GM23338 (cell line): ENCODE measurements at regions not wholly inside any gene's neighbourhood (a gene's known extent, or its start where the extent isn't known, plus 50 kb on each side); places are given as distances from the start of the nearest gene placed in this dataset.

Experiments used
- ATAC-seq: fragments of 200-7000 bp; cut with Tn5 transposase; 3 replicates; pipeline ENCODE4 v1.9.1; 2020
- DNase-seq: peaks from one replicate; pipeline ENCODE4 v3.0.0-alpha.2; 2015; ENCODE audit warnings: low spot score
- H2AFZ ChIP-seq: fragments of 200-600 bp; sonication (generic); 2 replicates; pipeline ENCODE4 v1.8.0; 2016; ENCODE audit warnings: antibody characterized with exemption, mild to moderate bottlenecking, moderate library complexity
- H3F3A ChIP-seq: fragments of 200-600 bp; sonication (generic); replicated peaks from 2 replicates; pipeline ENCODE4 v1.8.0; 2017; ENCODE audit warnings: antibody characterized with exemption, mixed run types, low read depth
- H3K27ac ChIP-seq: fragments of 200-600 bp; sonication (generic); 2 replicates; pipeline ENCODE4 v1.6.1; 2016; ENCODE audit warnings: low read depth
- H3K27me3 ChIP-seq: fragments of 200-600 bp; sonication (generic); 2 replicates; pipeline ENCODE4 v1.8.0; 2016; ENCODE audit warnings: mild to moderate bottlenecking, mixed run types, moderate library complexity; ENCODE audit not compliant: insufficient read depth
- H3K36me3 ChIP-seq: fragments of 200-600 bp; sonication (generic); 2 replicates; pipeline ENCODE4 v1.8.0; 2016; ENCODE audit warnings: mild to moderate bottlenecking; ENCODE audit not compliant: insufficient read depth
- H3K4me1 ChIP-seq: fragments of 200-600 bp; sonication (generic); 2 replicates; pipeline ENCODE4 v1.8.0; 2016; ENCODE audit warnings: mild to moderate bottlenecking, moderate library complexity; ENCODE audit not compliant: insufficient read depth
- H3K4me2 ChIP-seq: fragments of 200-600 bp; sonication (generic); 2 replicates; pipeline ENCODE4 v1.7.1; 2017; ENCODE audit warnings: mixed run types
- H3K4me3 ChIP-seq: fragments of 200-600 bp; sonication (generic); 2 replicates; pipeline ENCODE4 v1.6.1; 2016; ENCODE audit warnings: mixed run types
- H3K79me2 ChIP-seq: fragments of 200-600 bp; sonication (generic); replicated peaks from 2 replicates; pipeline ENCODE4 v1.8.0; 2017; ENCODE audit warnings: mild to moderate bottlenecking; ENCODE audit not compliant: insufficient read depth
- H3K9me2 ChIP-seq: fragments of 200-600 bp; sonication (generic); 2 replicates; pipeline ENCODE4 v1.8.0; 2017; ENCODE audit not compliant: insufficient read depth
- H4K20me1 ChIP-seq: fragments of 200-600 bp; sonication (generic); replicated peaks from 2 replicates; pipeline ENCODE4 v1.8.0; 2017; ENCODE audit warnings: mild to moderate bottlenecking; ENCODE audit not compliant: insufficient read depth
- H3K27ac Mint-ChIP-seq: 2 replicates; pipeline ENCODE4 v1.8.0; 2020; ENCODE audit warnings: inconsistent platforms, mild to moderate bottlenecking, moderate library complexity, mixed read lengths
- H3K27me3 Mint-ChIP-seq: 3 replicates; pipeline ENCODE4 v1.8.0; 2022; ENCODE audit warnings: low read depth, mild to moderate bottlenecking, moderate library complexity, mixed read lengths, inconsistent platforms; ENCODE audit not compliant: insufficient read depth, poor library complexity
- H3K36me3 Mint-ChIP-seq: 3 replicates; pipeline ENCODE4 v1.8.0; 2021; ENCODE audit warnings: low read depth, mild to moderate bottlenecking, inconsistent platforms, moderate library complexity, mixed read lengths
- H3K4me1 Mint-ChIP-seq: 3 replicates; pipeline ENCODE4 v1.8.0; 2020; ENCODE audit warnings: mild to moderate bottlenecking, inconsistent platforms, mixed read lengths
- H3K4me3 Mint-ChIP-seq: 3 replicates; pipeline ENCODE4 v1.8.0; 2021; ENCODE audit warnings: moderate library complexity, mild to moderate bottlenecking, inconsistent platforms, mixed read lengths
- H3K9me3 Mint-ChIP-seq: 3 replicates; pipeline ENCODE4 v1.8.0; 2020; ENCODE audit warnings: moderate library complexity, mild to moderate bottlenecking, inconsistent platforms, mixed read lengths
- EZH2 ChIP-seq: fragments of 200-600 bp; sonication (generic); IDR thresholded peaks from one replicate; pipeline ENCODE4 v1.8.0; 2017; ENCODE audit warnings: antibody characterized with exemption, mild to moderate bottlenecking, low read depth; ENCODE audit not compliant: unreplicated experiment
- EZH2phosphoT487 ChIP-seq: fragments of 200-600 bp; sonication (generic); IDR thresholded peaks from one replicate; pipeline ENCODE4 v1.8.1; 2018; ENCODE audit warnings: antibody characterized with exemption; ENCODE audit not compliant: unreplicated experiment
- NANOG ChIP-seq: IDR thresholded peaks from 2 replicates; pipeline ENCODE4 v1.6.1; 2016; ENCODE audit warnings: antibody characterized with exemption, borderline replicate concordance
- TF ChIP-seq, protein P1 (sequence below), 2 experiments: fragments of 200-600 bp in 1 of 2; sonication (generic) in 1 of 2; conservative IDR thresholded peaks; 2 replicates each; pipeline versions ENCODE4 v1.5.1 to v1.6.1; 2016 to 2017; ENCODE audit warnings: antibody characterized with exemption in 2 of 2, low read depth in 2 of 2, mild to moderate bottlenecking in 2 of 2, moderate library complexity in 1 of 2
- TF ChIP-seq, protein P2 (sequence below): IDR thresholded peaks from 2 replicates; pipeline ENCODE4 v1.6.1; 2016; ENCODE audit warnings: antibody characterized with exemption
- TF ChIP-seq, protein P3 (sequence below): IDR thresholded peaks from one replicate; pipeline ENCODE4 v1.6.1; 2018; ENCODE audit warnings: antibody characterized with exemption; ENCODE audit not compliant: unreplicated experiment

DNA sequence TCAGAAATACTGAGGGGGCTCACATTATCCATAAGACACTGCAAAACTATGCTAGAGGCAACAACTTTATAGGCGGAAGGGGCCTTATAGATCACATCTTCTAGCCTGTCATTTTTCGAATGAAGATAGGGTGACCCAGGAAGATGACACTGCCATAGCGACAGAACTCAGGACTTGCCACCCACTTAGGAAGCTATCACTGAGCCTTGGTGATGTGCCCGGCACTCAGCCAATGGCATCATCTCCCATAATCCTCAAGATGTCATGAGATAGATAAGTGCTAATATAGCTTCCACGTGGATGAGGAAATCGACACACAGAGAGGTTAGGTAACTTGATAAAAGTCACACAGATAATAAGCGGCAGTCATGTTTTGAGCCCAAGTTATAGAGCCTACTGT is 346.6 kb downstream of the DHX15 start (continued):
- TF ChIP-seq, protein P1, sequence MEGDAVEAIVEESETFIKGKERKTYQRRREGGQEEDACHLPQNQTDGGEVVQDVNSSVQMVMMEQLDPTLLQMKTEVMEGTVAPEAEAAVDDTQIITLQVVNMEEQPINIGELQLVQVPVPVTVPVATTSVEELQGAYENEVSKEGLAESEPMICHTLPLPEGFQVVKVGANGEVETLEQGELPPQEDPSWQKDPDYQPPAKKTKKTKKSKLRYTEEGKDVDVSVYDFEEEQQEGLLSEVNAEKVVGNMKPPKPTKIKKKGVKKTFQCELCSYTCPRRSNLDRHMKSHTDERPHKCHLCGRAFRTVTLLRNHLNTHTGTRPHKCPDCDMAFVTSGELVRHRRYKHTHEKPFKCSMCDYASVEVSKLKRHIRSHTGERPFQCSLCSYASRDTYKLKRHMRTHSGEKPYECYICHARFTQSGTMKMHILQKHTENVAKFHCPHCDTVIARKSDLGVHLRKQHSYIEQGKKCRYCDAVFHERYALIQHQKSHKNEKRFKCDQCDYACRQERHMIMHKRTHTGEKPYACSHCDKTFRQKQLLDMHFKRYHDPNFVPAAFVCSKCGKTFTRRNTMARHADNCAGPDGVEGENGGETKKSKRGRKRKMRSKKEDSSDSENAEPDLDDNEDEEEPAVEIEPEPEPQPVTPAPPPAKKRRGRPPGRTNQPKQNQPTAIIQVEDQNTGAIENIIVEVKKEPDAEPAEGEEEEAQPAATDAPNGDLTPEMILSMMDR (conservative IDR thresholded peaks at IDR 0.05; ENCODE audit: low read depth in 2 of 2): no peak
- TF ChIP-seq, protein P2, sequence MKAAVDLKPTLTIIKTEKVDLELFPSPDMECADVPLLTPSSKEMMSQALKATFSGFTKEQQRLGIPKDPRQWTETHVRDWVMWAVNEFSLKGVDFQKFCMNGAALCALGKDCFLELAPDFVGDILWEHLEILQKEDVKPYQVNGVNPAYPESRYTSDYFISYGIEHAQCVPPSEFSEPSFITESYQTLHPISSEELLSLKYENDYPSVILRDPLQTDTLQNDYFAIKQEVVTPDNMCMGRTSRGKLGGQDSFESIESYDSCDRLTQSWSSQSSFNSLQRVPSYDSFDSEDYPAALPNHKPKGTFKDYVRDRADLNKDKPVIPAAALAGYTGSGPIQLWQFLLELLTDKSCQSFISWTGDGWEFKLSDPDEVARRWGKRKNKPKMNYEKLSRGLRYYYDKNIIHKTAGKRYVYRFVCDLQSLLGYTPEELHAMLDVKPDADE: no peak
- TF ChIP-seq EZH2phosphoT487: no peak
- no peak for TF ChIP-seq EZH2
- TF ChIP-seq NANOG: no peak

DNA sequence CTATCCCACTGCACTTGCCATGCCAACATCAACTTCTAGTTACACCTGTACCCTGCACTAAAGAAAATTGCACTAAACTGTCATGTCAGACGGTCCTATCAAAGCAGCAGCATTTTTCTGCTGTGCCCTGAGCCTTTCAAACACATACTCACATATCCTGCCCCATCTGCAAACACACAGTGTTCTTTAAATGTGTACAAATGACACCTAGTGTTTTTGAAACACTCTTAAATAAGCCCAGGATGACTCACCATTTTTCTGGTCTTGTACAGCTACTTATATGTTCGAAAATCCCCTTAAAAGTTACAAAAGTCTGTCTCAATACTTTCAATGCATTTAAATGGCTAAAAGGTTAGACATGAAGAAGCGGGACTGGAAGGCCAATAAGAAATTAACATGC is 346.7 kb upstream of the PPARGC1A start:
- no peak for ATAC-seq
- Mint-ChIP-seq H3K4me1 (peaks cover 15% of the 10 kb centered on the region), H3K27ac (no peak overlapping the region), H3K36me3 (no peaks in the 10 kb centered on the region), H3K9me3 (no peaks in the 10 kb centered on the region), H3K4me3 (no peak overlapping the region), H3K27me3 (no peaks in the 10 kb centered on the region)
- DNase-seq: no peak
- H3F3A ChIP-seq: no peaks in the 10 kb centered on the region
- TF ChIP-seq, protein P3, sequence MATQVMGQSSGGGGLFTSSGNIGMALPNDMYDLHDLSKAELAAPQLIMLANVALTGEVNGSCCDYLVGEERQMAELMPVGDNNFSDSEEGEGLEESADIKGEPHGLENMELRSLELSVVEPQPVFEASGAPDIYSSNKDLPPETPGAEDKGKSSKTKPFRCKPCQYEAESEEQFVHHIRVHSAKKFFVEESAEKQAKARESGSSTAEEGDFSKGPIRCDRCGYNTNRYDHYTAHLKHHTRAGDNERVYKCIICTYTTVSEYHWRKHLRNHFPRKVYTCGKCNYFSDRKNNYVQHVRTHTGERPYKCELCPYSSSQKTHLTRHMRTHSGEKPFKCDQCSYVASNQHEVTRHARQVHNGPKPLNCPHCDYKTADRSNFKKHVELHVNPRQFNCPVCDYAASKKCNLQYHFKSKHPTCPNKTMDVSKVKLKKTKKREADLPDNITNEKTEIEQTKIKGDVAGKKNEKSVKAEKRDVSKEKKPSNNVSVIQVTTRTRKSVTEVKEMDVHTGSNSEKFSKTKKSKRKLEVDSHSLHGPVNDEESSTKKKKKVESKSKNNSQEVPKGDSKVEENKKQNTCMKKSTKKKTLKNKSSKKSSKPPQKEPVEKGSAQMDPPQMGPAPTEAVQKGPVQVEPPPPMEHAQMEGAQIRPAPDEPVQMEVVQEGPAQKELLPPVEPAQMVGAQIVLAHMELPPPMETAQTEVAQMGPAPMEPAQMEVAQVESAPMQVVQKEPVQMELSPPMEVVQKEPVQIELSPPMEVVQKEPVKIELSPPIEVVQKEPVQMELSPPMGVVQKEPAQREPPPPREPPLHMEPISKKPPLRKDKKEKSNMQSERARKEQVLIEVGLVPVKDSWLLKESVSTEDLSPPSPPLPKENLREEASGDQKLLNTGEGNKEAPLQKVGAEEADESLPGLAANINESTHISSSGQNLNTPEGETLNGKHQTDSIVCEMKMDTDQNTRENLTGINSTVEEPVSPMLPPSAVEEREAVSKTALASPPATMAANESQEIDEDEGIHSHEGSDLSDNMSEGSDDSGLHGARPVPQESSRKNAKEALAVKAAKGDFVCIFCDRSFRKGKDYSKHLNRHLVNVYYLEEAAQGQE: no peak
- no peak for TF ChIP-seq NANOG
- no peak for TF ChIP-seq EZH2phosphoT487
- TF ChIP-seq, protein P2: no peak
- no peak overlapping the region for H3K27ac ChIP-seq
- H3K27me3 ChIP-seq: no peaks in the 10 kb centered on the region
- no peak overlapping the region for H2AFZ ChIP-seq
- H3K4me2 ChIP-seq: no peak overlapping the region
- no peaks in the 10 kb centered on the region for H4K20me1 ChIP-seq
- H3K36me3 ChIP-seq: no peaks in the 10 kb centered on the region
- no peaks in the 10 kb centered on the region for H3K79me2 ChIP-seq
- no peaks in the 10 kb centered on the region for H3K9me2 ChIP-seq
- no peak overlapping the region for H3K4me3 ChIP-seq
- peaks cover 8% of the 10 kb centered on the region; the same call in 1 of the 2 replicates for H3K4me1 ChIP-seq
